A673 (cell line): ENCODE measurements at regions not wholly inside any gene's neighbourhood (a gene's known extent, or its start where the extent isn't known, plus 50 kb on each side); places are given as distances from the start of the nearest gene placed in this dataset.
"Not testable (repeated sequence)": the region's sequence is repeated elsewhere in the genome, so short reads cannot be mapped to it uniquely, and the experiment has no call there.

ENCODE experiments used
- CTCF ChIP-seq: fragments of 300-800, 200-600 bp; sonication (generic); conservative IDR thresholded peaks from 2 replicates; pipeline ENCODE4 v1.5.1; 2017; ENCODE audit warnings: low read depth, mild to moderate bottlenecking, antibody characterized with exemption, low read length, moderate library complexity, mixed read lengths
- EZH2 ChIP-seq: fragments of 200-600 bp; sonication (generic); IDR thresholded peaks from 2 replicates; pipeline ENCODE4 v1.6.1; 2017; ENCODE audit warnings: borderline replicate concordance, low read depth, mild to moderate bottlenecking, mixed read lengths, antibody characterized with exemption, low read length; ENCODE audit not compliant: poor library complexity, severe bottlenecking

- TF ChIP-seq CTCF, EZH2: not testable (repeated sequence)
Observed at GRCh38 chr6:99823513-99824235, 170.3 kb downstream of the MCHR2 start.
